ENCODE measurements at regions not wholly inside any gene's neighbourhood (a gene's known extent, or its start where the extent isn't known, plus 50 kb on each side); places are given as distances from the start of the nearest gene placed in this dataset.

DNA sequence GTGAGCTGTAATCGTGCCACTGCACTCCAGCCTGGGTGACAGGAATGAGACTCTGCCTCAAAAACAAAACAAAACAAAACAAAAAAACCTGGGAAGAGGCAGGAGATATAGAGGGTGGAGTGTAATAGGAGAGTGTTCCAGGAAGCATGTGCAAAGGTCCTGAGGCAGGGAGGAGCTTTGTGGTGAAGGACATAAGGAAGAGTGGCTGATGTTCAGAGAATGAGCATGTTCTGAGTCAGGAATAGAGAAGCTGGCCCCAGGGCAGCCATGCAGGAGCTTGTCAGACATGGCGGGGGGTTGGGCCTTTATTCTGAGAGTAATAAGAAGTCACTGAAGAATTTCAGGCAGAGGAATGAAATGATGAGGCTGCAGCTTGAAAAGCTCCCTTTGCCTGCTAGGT is 337.0 kb downstream of the CDH26 start:
- in situ Hi-C loops (cut with HindIII; ENCODE audit: low sequenced_read_pairs): no loop called here
- DNase-seq (ENCODE audit: low spot score): no peak

DNA sequence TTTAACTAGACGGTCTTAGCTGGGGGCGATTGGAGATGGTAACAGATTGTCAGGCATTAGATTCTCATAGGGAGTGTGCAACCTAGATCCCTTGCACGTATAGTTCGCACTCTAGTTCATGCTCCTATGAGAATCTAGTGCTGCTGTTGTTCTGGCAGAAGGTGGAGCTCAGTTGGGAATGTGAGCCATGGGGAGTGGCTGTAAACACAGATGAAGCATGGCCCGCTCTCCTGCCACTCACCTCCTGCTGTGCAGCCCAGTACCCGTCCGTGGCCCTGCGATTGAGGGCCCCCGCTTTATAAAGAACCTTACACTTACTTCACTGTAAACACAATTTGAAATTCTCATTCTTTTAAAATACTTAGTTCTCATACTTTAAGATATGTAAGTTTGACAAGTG is 339.4 kb downstream of the CDH26 start:
- DNase-seq (ENCODE audit: low spot score): no peak
- in situ Hi-C loops (cut with HindIII; ENCODE audit: low sequenced_read_pairs): no loop called here

DNA sequence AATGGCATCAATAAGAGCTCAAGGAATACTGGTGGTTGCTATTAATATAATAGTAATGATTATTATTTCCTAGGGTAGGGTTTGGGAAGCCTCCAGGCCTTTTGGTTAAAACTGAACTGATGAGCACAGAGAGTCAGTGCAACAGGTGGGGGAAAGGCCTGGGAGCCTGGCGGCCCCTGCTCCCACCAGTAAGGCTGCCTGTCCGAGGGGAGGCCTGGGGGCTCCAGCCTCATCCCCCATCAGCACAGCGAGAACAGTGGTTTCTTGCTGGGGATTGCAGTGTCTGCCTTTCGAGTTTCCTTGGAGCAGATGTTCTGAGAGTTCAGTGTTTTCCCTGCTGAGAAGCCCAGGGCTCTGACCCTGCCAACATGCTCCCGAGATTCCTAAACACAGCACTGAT is 340.4 kb downstream of the CDH26 start:
- in situ Hi-C loops (cut with HindIII; ENCODE audit: low sequenced_read_pairs): no loop called here
- no peak for DNase-seq (ENCODE audit: low spot score)

DNA sequence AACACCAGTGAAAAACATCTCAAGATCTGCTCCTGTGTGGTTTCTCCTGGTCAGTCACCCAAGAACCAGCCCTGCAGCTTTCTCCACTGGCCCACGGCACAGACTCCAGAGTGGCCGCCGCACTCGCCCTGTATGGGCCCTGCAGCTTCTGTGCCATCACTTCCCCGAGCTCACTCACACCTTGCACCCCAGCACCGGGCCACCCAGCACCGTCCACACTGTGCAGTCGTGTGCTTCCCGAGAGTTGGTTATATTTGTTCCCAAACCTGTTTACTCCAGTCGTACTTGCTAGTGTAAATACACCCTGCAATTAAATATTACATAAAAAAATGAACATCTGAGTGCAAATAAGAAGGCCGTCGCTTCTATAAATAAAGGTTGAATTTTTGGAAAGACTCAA is 341.7 kb downstream of the CDH26 start:
- in situ Hi-C loops (cut with HindIII; ENCODE audit: low sequenced_read_pairs): no loop called here
- DNase-seq (ENCODE audit: low spot score): no peak

DNA sequence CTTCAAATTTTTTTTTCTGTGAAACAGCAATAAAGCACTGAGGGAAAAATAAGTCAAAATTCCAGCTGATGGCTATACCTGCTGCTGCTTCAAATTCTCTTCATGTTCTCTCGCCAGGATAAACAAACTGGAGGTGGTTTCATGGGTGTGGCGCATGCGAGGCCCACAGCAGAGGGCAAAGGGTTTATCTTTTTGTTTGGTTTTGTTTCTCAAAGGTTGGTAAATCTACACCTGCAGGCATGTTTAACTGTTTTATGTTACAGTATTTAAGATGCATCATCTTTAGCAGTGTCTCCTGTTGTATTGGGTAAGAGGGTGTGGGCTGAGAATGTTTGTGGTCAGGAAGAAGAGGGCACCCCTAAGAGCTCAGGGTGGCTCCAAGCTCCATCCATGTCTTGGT is 342.2 kb downstream of the CDH26 start:
- no peak for DNase-seq (ENCODE audit: low spot score)
- in situ Hi-C loops (cut with HindIII; ENCODE audit: low sequenced_read_pairs): no loop called here

DNA sequence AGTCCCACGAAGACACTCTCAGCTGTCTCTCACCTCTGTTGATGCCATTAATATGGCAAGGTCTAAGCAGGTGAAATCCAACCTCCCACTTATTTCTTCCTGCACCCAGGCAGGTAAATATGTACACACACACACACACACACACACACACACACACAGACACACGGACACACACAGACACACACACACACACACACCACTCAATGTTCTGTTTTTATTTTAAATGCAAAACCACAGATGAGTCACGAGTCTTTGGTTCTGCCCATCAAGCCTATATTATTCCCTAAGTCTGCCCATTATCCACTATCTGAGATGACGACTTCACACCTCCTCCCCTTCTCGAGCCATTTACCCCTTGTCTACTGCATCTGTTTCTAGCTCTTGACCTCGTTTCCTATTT is 344.7 kb downstream of the CDH26 start:
- DNase-seq (ENCODE audit: low spot score): no peak
- in situ Hi-C loops (cut with HindIII; ENCODE audit: low sequenced_read_pairs): no loop called here

DNA sequence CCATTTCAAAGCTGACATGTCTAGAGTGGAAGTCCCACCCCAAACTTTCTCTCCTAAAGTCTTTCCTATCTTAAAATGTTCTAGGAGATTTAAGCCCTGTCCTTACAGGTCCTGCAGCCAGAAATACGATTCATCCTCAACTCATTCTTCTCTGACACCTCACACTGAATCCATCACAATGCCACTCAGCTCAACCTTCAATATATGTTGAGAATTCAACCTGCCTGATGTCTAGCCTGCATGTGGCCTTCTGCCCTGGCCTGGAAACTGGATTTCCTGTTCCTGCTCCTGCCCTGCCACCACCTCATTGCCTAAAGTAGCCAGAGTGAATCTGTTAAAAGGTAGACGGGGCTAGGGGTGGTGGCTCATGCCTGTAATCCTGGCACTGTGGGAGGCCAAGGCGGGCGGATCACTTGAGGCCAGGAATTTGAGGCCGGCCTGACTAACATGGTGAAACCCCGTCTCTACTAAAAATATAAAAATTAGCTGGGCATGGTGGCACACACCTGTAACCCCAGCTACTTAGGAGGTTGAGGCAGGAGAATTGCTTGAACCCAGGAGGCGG is 345.9 kb downstream of the CDH26 start:
- no peak for DNase-seq (ENCODE audit: low spot score)
- in situ Hi-C loops (cut with HindIII; ENCODE audit: low sequenced_read_pairs): no loop called here

DNA sequence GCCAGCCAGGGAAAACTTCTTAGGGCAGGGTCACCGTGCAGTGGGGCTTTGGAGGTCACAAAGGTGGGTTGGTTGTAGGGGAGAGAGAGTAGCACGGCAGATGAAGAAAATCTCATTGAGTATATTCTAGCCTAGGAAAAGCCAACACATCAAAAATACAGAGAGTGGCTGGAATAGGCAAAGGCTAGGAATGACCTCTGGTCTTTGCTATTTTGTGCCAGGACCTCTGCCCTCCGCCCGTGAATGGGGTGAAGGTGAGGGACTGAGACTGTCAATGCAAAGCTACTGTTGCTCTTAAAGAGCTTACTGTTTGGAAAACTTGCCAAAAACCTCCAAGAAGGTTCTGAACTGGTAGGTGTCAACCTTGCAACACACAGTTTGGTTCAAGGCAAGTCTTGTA is 346.7 kb downstream of the CDH26 start:
- in situ Hi-C loops (cut with HindIII; ENCODE audit: low sequenced_read_pairs): no loop called here
- no peak for DNase-seq (ENCODE audit: low spot score)

DNA sequence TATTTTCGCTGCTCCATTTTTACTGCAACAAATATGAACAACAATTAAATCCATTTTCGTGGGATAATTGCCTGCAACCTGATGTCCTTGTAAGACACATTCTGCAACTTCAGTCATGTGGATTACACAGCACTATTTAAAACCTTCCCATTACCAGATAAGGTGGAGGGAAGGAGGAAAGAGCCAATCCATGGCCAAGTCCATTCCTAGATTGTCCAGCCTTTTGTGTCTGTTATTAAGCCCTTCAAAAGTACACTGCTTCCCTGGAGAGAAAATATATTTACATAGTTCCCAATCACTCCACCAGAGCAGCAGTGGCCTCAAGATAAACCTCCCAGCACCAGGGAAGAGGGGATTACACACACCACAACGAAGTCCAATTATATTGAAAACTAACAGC is 347.9 kb downstream of the CDH26 start:
- in situ Hi-C loops (cut with HindIII; ENCODE audit: low sequenced_read_pairs): no loop called here
- DNase-seq (ENCODE audit: low spot score): no peak

DNA sequence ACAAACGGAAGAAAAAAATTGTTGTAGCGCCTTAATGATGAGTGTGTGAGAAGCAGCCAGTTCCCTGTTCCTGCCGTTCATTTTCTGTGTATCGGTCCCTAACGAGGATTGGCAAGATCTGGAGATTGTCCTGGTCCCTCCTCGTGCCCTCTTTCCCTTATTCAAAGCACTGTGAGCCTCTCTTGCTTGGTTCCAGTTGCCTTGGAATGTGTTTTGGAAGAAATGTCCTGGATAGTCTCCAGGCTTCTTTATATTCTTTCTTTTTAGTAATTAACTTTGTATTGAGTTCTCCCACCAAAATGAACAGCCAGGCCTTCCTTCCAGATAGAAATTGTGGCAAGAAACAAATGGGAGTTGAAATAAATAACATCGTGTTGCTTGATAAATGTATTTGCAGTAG is 348.3 kb downstream of the CDH26 start:
- in situ Hi-C loops (cut with HindIII; ENCODE audit: low sequenced_read_pairs): no loop called here
- DNase-seq (ENCODE audit: low spot score): peak; percentile 19

DNA sequence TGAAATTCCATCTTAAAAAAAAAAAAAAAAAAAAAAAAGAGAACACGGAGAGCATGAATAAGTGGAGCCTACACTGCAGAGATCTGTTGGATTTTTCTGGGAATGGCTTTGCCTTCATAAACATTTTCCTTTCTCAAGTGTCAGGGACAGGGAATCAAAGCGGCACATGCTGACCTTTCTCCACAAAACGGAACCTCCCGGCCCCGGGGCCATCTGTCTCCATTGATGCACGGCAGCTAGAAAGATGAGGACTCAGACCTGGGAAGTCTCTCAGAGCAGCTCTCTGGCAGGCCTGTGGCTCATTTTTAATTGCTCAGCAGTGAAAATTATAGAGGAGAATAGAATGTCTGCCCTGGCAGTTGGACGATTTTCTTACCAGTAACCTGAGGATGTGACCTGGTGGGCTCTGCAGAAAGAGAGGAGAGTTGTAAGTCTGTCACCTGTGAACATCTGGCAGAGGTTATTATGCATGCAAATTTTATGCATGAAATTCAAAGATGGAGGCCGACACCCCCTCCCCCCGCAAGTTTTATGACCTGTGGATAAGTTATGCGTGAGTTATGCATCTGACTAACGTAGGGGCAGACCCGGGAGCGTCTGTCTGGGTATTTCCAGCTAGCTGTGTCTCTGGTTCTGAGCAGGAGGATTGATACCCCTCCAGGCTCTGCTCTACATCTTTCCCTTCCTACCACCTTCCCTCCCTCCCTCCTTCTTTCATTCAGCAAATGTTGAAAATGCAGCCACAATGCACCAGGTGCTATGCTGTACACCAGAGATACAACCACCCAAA is 352.5 kb downstream of the CDH26 start:
- DNase-seq (ENCODE audit: low spot score): no peak
- in situ Hi-C loops (cut with HindIII; ENCODE audit: low sequenced_read_pairs): no loop called here

DNA sequence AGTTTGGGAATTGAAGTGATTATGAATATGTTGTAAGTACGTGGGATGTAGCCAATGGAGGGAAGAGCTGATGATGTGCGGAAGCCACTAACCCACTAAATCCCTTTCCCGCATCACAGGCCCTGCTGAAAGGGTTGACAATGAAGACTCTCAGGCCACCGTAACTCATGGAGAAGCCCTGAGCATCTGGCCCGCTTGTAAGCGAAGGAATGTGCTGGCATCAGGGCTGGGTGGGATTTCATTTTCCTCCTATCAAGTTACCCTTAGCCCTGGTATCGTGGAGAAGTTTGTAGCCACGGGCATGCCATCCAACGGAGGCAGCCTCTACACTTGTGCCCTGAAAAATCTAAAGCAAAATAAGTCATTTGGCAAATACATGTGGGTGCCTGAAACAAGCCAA is 355.0 kb downstream of the CDH26 start:
- in situ Hi-C loops (cut with HindIII; ENCODE audit: low sequenced_read_pairs): no loop called here
- no peak for DNase-seq (ENCODE audit: low spot score)

DNA sequence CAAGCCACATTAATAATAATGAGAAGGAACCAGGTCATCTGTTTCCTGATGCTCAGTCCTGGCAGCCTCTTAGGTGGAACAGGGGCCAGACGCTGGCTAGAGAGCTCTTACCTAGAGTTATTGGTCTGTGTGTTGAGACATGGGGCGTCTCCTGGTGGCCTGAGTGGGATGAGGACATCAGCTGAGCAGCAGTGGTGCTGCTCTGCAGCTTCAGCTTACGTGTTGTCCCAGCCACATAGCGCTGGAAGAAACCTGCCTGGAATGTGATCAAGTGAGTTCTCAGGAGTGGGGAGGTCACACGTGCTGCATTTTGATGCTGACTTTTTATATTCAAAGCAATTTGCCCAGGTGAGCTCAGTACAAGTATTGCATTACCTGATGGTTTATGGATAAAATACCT is 355.4 kb downstream of the CDH26 start:
- in situ Hi-C loops (cut with HindIII; ENCODE audit: low sequenced_read_pairs): no loop called here
- DNase-seq (ENCODE audit: low spot score): no peak

DNA sequence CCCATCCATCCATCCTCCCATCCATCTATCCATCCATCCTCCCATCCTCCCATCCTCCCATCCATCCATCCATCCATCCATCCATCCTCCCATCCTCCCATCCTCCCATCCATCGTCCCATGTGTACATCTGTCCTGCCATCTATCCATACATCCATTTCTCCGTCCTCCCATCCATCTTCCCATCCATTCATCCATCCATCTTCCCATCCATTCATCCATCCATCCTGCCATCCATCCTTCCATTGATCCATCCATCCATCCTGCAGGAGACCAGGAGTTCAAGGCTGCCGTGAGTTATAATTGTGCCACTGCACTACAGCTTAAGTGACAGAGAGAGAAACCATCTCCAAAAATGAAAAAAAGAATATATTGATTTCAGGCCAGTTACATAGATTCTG is 356.5 kb downstream of the CDH26 start:
- in situ Hi-C loops (cut with HindIII; ENCODE audit: low sequenced_read_pairs): no loop called here
- no peak for DNase-seq (ENCODE audit: low spot score)

DNA sequence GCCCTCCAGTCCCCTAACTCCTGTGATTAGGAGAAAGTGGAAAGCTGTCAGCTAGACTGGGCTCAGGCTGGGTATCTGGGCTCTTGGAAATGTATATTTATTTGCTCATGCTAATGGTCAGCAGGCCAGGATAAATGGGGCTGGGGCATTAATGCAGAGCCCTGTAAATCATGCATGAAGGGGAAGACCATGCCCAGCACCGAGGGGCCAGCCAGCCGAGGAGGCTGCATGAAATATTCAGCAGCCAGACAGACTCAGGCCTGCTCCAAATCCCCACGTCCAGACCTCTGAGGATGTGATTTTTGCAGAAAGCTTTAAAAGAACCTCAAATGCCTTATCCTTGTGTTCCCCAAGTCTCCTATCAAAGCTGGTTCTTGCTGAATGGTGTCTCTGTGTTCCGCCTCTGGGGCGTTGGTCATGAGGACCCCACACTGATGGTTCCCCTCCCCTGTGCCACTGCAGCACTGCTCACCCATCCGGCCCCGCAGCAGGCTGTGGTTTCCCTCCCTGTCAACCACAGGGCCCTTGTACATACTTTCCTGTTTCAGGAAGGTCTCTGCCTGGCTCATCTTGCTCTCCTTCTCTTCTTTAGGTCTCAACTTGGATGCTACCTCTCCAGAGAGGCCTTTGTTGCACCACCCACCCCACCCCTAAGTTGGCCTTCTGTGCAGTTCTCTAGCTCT is 358.4 kb downstream of the CDH26 start:
- in situ Hi-C loops (cut with HindIII; ENCODE audit: low sequenced_read_pairs): no loop called here
- DNase-seq (ENCODE audit: low spot score): no peak

DNA sequence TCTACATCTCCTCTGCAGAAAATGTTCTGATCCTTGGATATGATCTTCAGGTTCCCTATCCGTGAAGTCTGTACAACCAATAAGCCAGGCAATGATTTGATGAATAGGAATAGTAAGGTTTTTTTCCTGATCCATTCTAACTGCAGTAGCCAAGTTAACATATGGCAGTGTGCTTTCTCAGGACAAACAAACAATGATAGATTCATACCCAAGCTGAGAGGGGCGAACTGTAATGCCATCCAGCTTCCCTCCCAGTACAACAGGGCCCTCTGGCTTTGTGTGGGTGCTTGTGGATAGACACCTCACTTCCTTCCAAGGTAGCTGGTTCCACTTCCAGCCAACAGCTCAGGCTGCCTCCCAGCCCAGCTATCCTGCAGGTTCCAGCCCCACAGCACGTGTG is 359.2 kb downstream of the CDH26 start:
- peak; percentile 1 for DNase-seq (ENCODE audit: low spot score)
- in situ Hi-C loops (cut with HindIII; ENCODE audit: low sequenced_read_pairs): no loop called here

DNA sequence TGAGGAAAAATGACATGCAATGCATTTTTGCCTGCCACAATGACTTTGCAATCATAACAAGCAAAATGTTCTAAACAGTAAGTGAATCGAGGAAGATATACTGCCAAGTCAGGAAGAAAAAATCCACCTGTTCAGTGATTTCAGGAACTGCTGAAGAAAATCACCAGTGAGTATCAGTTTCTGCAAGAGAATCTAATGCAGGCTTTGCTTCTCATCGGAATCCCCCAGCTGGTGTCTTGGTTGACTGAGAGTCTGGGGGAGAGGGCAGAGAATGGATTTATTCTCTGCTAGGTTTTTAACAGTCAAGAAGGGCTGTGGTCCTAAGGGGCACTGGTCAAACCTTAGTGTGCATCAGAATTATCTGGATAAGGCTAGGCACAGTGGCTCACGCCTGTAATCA is 363.4 kb downstream of the CDH26 start:
- no peak for DNase-seq (ENCODE audit: low spot score)
- in situ Hi-C loops (cut with HindIII; ENCODE audit: low sequenced_read_pairs): no loop called here

DNA sequence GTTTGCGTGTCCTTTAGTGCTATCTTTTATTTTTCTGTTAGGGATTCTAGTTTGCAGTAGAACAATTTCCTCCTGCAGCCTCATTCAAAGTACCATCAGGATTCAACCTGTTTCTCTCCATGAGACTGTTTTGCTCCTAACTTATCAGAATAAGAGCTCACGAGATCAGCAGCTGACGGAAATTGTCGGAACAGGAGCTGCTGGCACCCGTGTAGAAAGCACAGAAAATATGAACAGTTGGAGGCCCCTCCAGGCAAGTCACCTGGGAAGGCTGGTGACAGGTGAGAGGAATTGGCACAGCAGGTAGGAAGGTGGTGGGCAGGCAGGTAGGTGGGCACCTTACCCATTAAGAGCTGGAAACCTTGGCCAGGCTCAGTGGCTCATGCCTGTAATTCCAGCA is 368.6 kb downstream of the CDH26 start:
- no peak for DNase-seq (ENCODE audit: low spot score)
- in situ Hi-C loops (cut with HindIII; ENCODE audit: low sequenced_read_pairs): no loop called here

DNA sequence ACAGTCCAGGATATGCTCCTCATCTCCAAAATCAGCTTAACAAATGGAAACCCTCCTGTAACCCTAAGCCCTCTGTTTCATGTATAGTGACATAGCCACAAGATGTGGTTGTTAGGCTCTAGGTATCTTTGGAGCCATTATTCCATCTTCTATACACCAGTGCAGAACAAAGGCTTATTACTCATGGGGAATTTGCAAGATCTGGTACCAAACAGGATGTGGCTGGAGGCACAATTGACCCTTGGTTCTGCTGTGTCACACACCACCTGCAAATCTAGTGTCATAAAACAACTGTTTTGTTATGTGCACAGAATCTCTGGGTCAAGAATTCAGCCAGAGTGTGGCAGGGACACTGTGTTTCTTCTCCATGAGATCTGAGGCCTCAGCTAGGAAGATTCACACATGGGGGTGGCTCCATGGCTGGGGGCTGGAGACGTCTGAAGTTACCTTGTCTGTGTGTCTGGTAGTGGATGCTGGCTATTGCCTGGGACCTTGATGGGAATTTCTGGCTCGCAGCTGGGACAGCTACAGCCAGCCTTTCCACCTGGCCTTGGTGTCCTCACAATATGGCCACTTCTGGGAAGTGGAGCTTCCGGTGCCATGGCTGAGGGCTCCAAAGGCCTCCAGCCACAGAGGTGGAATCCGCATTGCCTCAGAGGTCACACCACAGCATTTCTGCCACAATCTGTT is 369.9 kb downstream of the CDH26 start:
- no peak for DNase-seq (ENCODE audit: low spot score)
- in situ Hi-C loops (cut with HindIII; ENCODE audit: low sequenced_read_pairs): no loop called here

DNA sequence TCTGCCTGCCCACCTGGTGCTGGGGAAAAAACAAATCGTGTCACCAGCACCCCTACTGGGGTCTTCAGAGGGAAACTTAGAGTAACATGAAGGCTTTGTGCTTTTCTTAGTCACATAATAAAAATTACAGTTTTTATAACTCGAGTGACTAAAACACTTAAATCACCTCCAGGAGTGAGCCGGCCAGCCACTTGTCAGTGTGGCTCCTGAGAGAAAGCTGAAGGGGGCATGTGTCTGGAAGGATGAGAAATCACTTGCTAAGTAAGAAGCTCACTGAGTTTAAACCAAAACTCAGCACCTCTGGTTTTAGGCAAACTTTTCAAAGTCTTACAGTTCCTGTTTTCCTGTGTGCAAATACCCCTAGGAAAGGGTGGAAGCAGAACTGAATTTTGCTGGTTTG is 372.2 kb downstream of the CDH26 start:
- in situ Hi-C loops (cut with HindIII; ENCODE audit: low sequenced_read_pairs): no loop called here

More for the DNA sequence above, 372.2 kb downstream of the CDH26 start:
- DNase-seq (ENCODE audit: low spot score): no peak
